ENCODE measurements at regions not wholly inside any gene's neighbourhood (a gene's known extent, or its start where the extent isn't known, plus 50 kb on each side); places are given as distances from the start of the nearest gene placed in this dataset.

DNA sequence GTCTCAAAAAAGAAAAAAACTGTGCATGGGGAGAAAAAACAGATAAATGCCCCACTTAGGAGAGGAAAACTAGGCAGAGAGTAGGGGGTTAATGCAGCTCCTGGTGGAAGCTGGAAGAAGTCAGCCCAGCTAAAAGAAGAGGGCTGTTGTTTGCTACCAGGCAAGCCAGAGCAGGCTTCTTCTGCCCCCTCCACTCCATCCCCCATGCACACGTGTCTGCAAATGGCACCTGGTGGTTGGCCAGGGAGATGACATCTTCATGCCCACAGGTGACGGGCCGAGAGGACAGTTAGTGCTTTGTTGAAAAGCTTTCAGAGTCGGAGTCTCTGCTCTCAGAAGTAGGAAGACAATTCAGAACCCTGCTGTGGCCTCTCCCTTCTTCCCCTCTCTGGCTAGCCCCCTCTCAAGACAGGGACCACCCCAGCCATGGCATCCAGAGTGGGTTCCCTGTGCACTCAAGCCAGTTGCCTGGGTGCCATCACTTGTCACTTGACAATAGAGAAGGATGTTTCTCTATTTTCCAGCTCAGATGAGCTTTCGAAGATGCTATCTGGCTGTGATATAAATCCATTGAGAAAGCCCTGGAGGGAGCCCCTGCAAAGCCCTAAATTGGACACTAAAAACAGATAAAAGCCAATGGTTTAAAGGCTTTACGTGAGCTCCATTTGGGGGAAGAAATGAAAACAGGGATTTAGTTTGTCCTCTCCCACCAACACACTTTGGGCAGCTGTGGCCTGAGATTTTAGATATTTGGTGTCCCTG, 142.0 kb downstream of the TRIM29 start:
- Histone ChIP-seq H3K27me3 (ENCODE audit: control insufficient read depth in 4 of 4, insufficient read depth in 4 of 4, low read length in 3 of 4) (peaks cover 0 to 4% (median 0%) of the 10 kb centered on the region in 4 donors), H3K36me3 (ENCODE audit: control insufficient read depth in 4 of 4, insufficient read depth in 3 of 4, low read depth in 1 of 4, low read length in 3 of 4) (no peaks in the 10 kb centered on the region), H3K4me1 (ENCODE audit: control insufficient read depth in 4 of 4, insufficient read depth in 4 of 4, low read length in 3 of 4) (no peaks in the 10 kb centered on the region), H3K9ac (ENCODE audit: low read depth in 1 of 2, low read length in 2 of 2) (no peak overlapping the region), H3K27ac (ENCODE audit: low read depth in 1 of 2, low read length in 2 of 2) (no peak overlapping the region), H3K4me3 (ENCODE audit: low read depth in 1 of 3, low read length in 3 of 3) (no peak overlapping the region), H3K9me3 (ENCODE audit: control insufficient read depth in 4 of 4, low read length in 3 of 4) (peaks cover 0 to 5% (median 2%) of the 10 kb centered on the region in 4 donors)
- TF ChIP-seq, protein P1, sequence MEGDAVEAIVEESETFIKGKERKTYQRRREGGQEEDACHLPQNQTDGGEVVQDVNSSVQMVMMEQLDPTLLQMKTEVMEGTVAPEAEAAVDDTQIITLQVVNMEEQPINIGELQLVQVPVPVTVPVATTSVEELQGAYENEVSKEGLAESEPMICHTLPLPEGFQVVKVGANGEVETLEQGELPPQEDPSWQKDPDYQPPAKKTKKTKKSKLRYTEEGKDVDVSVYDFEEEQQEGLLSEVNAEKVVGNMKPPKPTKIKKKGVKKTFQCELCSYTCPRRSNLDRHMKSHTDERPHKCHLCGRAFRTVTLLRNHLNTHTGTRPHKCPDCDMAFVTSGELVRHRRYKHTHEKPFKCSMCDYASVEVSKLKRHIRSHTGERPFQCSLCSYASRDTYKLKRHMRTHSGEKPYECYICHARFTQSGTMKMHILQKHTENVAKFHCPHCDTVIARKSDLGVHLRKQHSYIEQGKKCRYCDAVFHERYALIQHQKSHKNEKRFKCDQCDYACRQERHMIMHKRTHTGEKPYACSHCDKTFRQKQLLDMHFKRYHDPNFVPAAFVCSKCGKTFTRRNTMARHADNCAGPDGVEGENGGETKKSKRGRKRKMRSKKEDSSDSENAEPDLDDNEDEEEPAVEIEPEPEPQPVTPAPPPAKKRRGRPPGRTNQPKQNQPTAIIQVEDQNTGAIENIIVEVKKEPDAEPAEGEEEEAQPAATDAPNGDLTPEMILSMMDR (IDR thresholded peaks at IDR 0.05; ENCODE audit: low read depth, low read length, missing input control): no peak
- TF ChIP-seq NR2F2 (IDR thresholded peaks at IDR 0.05) (no peak), RAD21 (IDR thresholded peaks at IDR 0.05) (no peak)
- 79% methylated on average over 6 of the region's 6 CpGs for WGBS
- no peak for DNase-seq (ENCODE audit: low spot score)

DNA sequence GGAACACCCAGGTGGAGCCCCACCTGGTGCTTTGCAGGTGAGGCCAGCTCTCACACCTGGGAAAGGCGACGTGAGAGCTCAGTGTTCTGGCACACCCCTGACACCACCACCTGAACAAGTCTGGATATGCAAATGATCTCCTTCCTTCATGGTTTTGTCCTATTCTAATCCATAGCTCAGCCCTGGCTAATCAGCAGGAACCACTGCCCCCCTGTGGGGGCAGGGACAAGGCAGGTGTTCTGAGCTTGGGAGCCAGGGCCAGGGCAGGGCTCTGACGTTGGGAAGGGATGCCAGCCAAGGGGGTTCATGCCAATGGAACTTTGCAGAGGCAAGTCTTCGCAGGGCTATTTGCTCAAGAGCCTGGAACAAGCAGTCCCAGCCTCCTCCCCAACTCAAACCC, 144.2 kb downstream of the TRIM29 start:
- Histone ChIP-seq H3K9me3 (ENCODE audit: control insufficient read depth in 4 of 4, low read length in 3 of 4) (no peaks in the 10 kb centered on the region), H3K36me3 (ENCODE audit: control insufficient read depth in 4 of 4, insufficient read depth in 3 of 4, low read depth in 1 of 4, low read length in 3 of 4) (no peaks in the 10 kb centered on the region), H3K27me3 (ENCODE audit: control insufficient read depth in 4 of 4, insufficient read depth in 4 of 4, low read length in 3 of 4) (peaks cover 0 to 4% (median 0%) of the 10 kb centered on the region in 4 donors), H3K9ac (ENCODE audit: low read depth in 1 of 2, low read length in 2 of 2) (no peak overlapping the region), H3K27ac (ENCODE audit: low read depth in 1 of 2, low read length in 2 of 2) (no peak overlapping the region), H3K4me1 (ENCODE audit: control insufficient read depth in 4 of 4, insufficient read depth in 4 of 4, low read length in 3 of 4) (no peaks in the 10 kb centered on the region), H3K4me3 (ENCODE audit: low read depth in 1 of 3, low read length in 3 of 3) (no peak overlapping the region)
- WGBS: 58% methylated on average over 4 of the region's 4 CpGs
- TF ChIP-seq, protein P1 (IDR thresholded peaks at IDR 0.05; ENCODE audit: low read depth, low read length, missing input control): no peak
- TF ChIP-seq NR2F2 (IDR thresholded peaks at IDR 0.05) (no peak), RAD21 (IDR thresholded peaks at IDR 0.05) (peak; percentile 18 to 19)
- TF ChIP-seq, protein P2, sequence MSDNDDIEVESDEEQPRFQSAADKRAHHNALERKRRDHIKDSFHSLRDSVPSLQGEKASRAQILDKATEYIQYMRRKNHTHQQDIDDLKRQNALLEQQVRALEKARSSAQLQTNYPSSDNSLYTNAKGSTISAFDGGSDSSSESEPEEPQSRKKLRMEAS (IDR thresholded peaks at IDR 0.05): no peak
- DNase-seq (ENCODE audit: low spot score): no peak

DNA sequence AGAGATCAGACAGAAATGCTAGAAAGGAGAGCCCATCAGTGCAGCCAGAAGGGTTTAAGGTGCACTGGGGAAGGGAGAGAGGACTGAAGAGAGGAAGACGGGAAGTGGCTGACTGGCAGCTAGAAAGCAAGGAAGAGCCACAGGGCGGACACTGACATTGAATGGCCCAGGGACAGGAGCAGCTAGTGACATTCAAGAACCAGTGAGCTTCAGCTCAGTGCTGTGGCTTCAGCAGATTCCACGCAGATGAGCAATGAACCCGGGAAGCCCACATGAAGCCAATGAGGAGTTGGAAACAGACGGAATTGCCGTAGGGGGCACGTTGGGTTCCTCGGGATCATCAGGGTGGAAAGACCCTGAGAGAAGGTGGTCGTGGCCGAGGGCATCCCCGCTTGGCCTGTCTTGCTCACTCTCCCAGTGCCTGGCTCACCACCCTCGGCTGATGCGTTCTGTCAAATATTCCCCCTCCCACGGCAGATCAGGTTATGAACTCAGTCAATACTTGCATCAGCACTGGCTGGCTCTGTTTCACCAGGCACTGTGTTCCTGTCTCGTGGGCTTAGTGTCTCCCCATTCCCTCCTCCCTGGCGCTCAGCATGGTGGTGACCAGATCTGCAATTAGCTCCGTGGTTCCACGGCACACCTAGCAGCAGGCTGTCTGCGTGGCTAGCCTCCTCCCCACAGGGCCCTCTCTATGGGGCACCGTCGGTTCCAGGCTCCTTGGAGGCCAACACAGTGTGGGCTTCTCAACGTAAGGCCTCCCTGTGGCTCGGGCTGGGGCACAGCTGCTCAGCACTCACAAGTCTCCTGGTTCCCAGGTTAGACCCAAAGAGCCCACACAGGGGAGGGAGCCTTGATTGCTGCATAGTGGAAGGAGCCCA, 145.5 kb downstream of the TRIM29 start:
- DNase-seq (ENCODE audit: low spot score): no peak
- WGBS: 87% methylated on average over 23 of the region's 23 CpGs
- no peaks in the 10 kb centered on the region for H3K36me3 ChIP-seq (ENCODE audit: control insufficient read depth in 4 of 4, insufficient read depth in 3 of 4, low read depth in 1 of 4, low read length in 3 of 4)
- H3K9me3 ChIP-seq (ENCODE audit: control insufficient read depth in 4 of 4, low read length in 3 of 4): no peaks in the 10 kb centered on the region
- peaks cover 0 to 4% (median 0%) of the 10 kb centered on the region in 4 donors for H3K27me3 ChIP-seq (ENCODE audit: control insufficient read depth in 4 of 4, insufficient read depth in 4 of 4, low read length in 3 of 4)
- H3K4me1 ChIP-seq (ENCODE audit: control insufficient read depth in 4 of 4, insufficient read depth in 4 of 4, low read length in 3 of 4): no peaks in the 10 kb centered on the region
- no peak overlapping the region for H3K27ac ChIP-seq (ENCODE audit: low read depth in 1 of 2, low read length in 2 of 2)
- no peak overlapping the region for H3K9ac ChIP-seq (ENCODE audit: low read depth in 1 of 2, low read length in 2 of 2)
- H3K4me3 ChIP-seq (ENCODE audit: low read depth in 1 of 3, low read length in 3 of 3): no peak overlapping the region
- TF ChIP-seq, protein P3, sequence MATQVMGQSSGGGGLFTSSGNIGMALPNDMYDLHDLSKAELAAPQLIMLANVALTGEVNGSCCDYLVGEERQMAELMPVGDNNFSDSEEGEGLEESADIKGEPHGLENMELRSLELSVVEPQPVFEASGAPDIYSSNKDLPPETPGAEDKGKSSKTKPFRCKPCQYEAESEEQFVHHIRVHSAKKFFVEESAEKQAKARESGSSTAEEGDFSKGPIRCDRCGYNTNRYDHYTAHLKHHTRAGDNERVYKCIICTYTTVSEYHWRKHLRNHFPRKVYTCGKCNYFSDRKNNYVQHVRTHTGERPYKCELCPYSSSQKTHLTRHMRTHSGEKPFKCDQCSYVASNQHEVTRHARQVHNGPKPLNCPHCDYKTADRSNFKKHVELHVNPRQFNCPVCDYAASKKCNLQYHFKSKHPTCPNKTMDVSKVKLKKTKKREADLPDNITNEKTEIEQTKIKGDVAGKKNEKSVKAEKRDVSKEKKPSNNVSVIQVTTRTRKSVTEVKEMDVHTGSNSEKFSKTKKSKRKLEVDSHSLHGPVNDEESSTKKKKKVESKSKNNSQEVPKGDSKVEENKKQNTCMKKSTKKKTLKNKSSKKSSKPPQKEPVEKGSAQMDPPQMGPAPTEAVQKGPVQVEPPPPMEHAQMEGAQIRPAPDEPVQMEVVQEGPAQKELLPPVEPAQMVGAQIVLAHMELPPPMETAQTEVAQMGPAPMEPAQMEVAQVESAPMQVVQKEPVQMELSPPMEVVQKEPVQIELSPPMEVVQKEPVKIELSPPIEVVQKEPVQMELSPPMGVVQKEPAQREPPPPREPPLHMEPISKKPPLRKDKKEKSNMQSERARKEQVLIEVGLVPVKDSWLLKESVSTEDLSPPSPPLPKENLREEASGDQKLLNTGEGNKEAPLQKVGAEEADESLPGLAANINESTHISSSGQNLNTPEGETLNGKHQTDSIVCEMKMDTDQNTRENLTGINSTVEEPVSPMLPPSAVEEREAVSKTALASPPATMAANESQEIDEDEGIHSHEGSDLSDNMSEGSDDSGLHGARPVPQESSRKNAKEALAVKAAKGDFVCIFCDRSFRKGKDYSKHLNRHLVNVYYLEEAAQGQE (IDR thresholded peaks at IDR 0.05): no peak
- TF ChIP-seq TAF1 (conservative IDR thresholded peaks at IDR 0.05) (no peak), HNF4G (IDR thresholded peaks at IDR 0.05) (no peak), RAD21 (IDR thresholded peaks at IDR 0.05) (no peak), GABPA (IDR thresholded peaks at IDR 0.05 in 1 of 2, conservative IDR thresholded peaks at IDR 0.05 in 1 of 2) (no peak), HNF4A (conservative IDR thresholded peaks at IDR 0.05) (no peak), YY1 (IDR thresholded peaks at IDR 0.05) (no peak)
- TF ChIP-seq, protein P2 (IDR thresholded peaks at IDR 0.05): no peak
- TF ChIP-seq, protein P1 (IDR thresholded peaks at IDR 0.05; ENCODE audit: low read depth, low read length, missing input control): no peak
- TF ChIP-seq, protein P4, sequence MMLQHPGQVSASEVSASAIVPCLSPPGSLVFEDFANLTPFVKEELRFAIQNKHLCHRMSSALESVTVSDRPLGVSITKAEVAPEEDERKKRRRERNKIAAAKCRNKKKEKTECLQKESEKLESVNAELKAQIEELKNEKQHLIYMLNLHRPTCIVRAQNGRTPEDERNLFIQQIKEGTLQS (IDR thresholded peaks at IDR 0.05): no peak

All from liver (tissue), 8 donors.